ENCODE measurements at regions not wholly inside any gene's neighbourhood (a gene's known extent, or its start where the extent isn't known, plus 50 kb on each side); places are given as distances from the start of the nearest gene placed in this dataset.
A peak's percentile ranks its signal among the peaks of the same experiment; 100 is the strongest.

DNA sequence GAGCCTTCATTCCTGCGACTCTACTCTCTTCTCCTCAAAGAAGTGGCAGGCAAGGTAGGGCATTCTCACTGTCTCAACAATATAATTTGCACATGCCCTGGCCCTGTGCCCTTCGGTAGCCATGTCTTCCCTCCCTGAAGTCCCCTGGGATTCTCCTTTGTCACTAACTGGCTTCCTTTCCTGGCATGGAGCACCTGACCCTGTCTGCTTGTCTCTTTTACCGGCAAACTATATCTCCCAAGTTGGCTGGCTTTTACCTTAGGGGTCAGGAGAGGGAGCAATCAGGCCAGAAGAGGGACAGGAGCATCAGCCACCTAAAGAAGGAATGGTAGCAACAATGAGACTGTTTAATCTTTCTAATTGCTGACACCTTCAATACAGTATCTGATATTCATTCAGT is 51.9 kb upstream of the RMDN2 start:
- Histone ChIP-seq H2BK15ac (ENCODE audit: low read depth, low read length) (no peak overlapping the region), H3K27ac (ENCODE audit: insufficient read length, low read depth, low read length) (no peak overlapping the region), H3K79me2 (ENCODE audit: insufficient read depth, low read length) (no peaks in the 10 kb centered on the region), H2AFZ (ENCODE audit: low read length) (no peak overlapping the region), H4K5ac (ENCODE audit: insufficient read length, low read depth, low read length) (no peak overlapping the region), H3K9me3 (ENCODE audit: control insufficient read depth, low read depth, low read length) (no peaks in the 10 kb centered on the region), H3K56ac (ENCODE audit: insufficient read length, low read depth, low read length) (no peak overlapping the region), H3K27me3 (ENCODE audit: insufficient read depth, low read length) (no peaks in the 10 kb centered on the region), H3T11ph (ENCODE audit: low read length) (no peak overlapping the region), H2AK5ac (ENCODE audit: insufficient read length, low read length) (no peak overlapping the region), H2BK5ac (ENCODE audit: insufficient read length, low read length) (no peak overlapping the region), H3K79me1 (ENCODE audit: insufficient read depth, low read depth, low read length, poor library complexity, severe bottlenecking) (no peaks in the 10 kb centered on the region), H3K9ac (ENCODE audit: extremely low read depth, insufficient read length, low read length) (no peak overlapping the region), H4K91ac (ENCODE audit: insufficient read length, low read depth, low read length) (no peak overlapping the region), H2BK20ac (ENCODE audit: low read depth, low read length, poor library complexity, severe bottlenecking) (no peak overlapping the region), H3K4me1 (ENCODE audit: insufficient read depth, low read length) (no peaks in the 10 kb centered on the region; the same call in 1 of the 2 replicates), H3K23me2 (ENCODE audit: insufficient read length, low read depth, low read length, poor library complexity, severe bottlenecking) (no peaks in the 10 kb centered on the region), H3K18ac (ENCODE audit: insufficient read length, low read depth, low read length) (no peak overlapping the region), H2BK12ac (ENCODE audit: insufficient read length, low read depth, low read length) (no peak overlapping the region), H4K20me1 (ENCODE audit: control insufficient read depth, insufficient read depth, insufficient read length) (no peaks in the 10 kb centered on the region), H2BK120ac (ENCODE audit: low read depth, low read length, poor library complexity, severe bottlenecking) (no peak overlapping the region), H3K14ac (ENCODE audit: insufficient read depth, low read length) (no peak overlapping the region), H3K4ac (ENCODE audit: low read depth, low read length) (no peak overlapping the region), H3K23ac (ENCODE audit: insufficient read length, low read depth, low read length) (no peak overlapping the region), H4K8ac (replicated peaks; ENCODE audit: insufficient read length, low read depth, low read length) (no peak overlapping the region), H3K4me2 (ENCODE audit: insufficient read depth, insufficient read length, low read length) (no peak overlapping the region)
- Mint-ChIP-seq H3K4me1 (peaks cover 40 to 47% of the 10 kb centered on the region in 2 experiments), H3K9me3 (no peaks in the 10 kb centered on the region), H3K4me3 (no peak overlapping the region), H3K27ac (peak overlapping the region in 1 of 3 experiments; percentile 9; a peak in 1 of 7 replicates), H3K36me3 (ENCODE audit: insufficient read depth in 1 of 3, low read depth in 3 of 3) (no peaks in the 10 kb centered on the region), H3K27me3 (ENCODE audit: low read depth) (peaks cover 16% of the 10 kb centered on the region)
- DNase-seq = no peak
- no peak; the same call in 2 of the 3 replicates for TF ChIP-seq CTCF (conservative IDR thresholded peaks at IDR 0.05)
- WGBS (ENCODE audit: extremely low coverage, insufficient read length, low lambda C conversion rate) = no CpG with 5 or more reads among the region's 3 CpGs
